BLaER1 treated with 17β-estradiol and CSF1 and Interleukin-3, amounts not matched to agents 10 nM and 100 nM (cell line): ENCODE measurements at regions not wholly inside any gene's neighbourhood (a gene's known extent, or its start where the extent isn't known, plus 50 kb on each side); places are given as distances from the start of the nearest gene placed in this dataset.
"Not testable (repeated sequence)": the region's sequence is repeated elsewhere in the genome, so short reads cannot be mapped to it uniquely, and the experiment has no call there.

Experiments
- H3K27ac ChIP-seq, 11 experiments: shearing (Covaris generic); formaldehyde crosslinking; 2 replicates each; pipeline ENCODE4 v1.8.1; 2022
- H3K27me3 ChIP-seq, 11 experiments: shearing (Covaris generic); formaldehyde crosslinking; 2 replicates each; pipeline ENCODE4 v1.8.1; 2022
- H3K36me3 ChIP-seq, 11 experiments: shearing (Covaris generic); formaldehyde crosslinking; 2 replicates each; pipeline ENCODE4 v1.8.1; 2022
- H3K4me1 ChIP-seq, 10 experiments: shearing (Covaris generic); formaldehyde crosslinking; 2 replicates each; pipeline ENCODE4 v1.8.1; 2022
- H3K4me2 ChIP-seq, 11 experiments: shearing (Covaris generic); formaldehyde crosslinking; 2 replicates each; pipeline ENCODE4 v1.8.1; 2022
- H3K4me3 ChIP-seq, 10 experiments: shearing (Covaris generic); formaldehyde crosslinking; 2 replicates each; pipeline ENCODE4 v1.8.1; 2022
- H3K9ac ChIP-seq, 11 experiments: shearing (Covaris generic); formaldehyde crosslinking; 2 replicates each; pipeline ENCODE4 v1.8.1; 2022
- H3K9me3 ChIP-seq, 11 experiments: shearing (Covaris generic); formaldehyde crosslinking; replicated peaks in 1 of 11; 2 replicates each; pipeline ENCODE4 v1.8.1; 2022
- H4K20me1 ChIP-seq, 11 experiments: shearing (Covaris generic); formaldehyde crosslinking; 2 replicates each; pipeline ENCODE4 v1.8.1; 2022
- Cebpa-rat ChIP-seq, 11 experiments: shearing (Covaris generic); IDR thresholded peaks; 2 replicates each; pipeline ENCODE4 v1.8.1; 2022

DNA sequence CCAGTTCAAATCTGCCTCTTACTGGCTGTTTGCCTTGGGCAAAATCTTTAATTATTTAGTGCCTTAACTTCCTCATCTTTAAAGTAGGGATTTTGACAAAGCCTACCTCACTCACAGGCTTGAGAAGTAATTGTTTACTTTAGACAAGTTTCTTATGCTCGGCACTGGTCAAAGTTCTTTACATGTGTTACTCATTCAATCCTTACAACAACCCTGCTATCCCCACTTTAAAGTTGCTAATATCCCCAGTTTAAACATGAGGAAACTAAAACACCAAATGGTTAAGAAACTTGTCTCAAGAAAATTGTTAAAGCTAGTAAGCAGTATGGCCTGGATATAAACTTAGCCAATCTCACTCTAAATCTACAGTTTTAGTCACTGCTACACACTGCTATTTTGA, 204.0 kb upstream of the AVPR1A start:
- H4K20me1 ChIP-seq: no peaks in the 10 kb centered on the region
- H3K36me3 ChIP-seq: no peaks in the 10 kb centered on the region
- no peaks in the 10 kb centered on the region for H3K4me1 ChIP-seq
- no peaks in the 10 kb centered on the region for H3K27me3 ChIP-seq
- no peak overlapping the region for H3K27ac ChIP-seq
- H3K9me3 ChIP-seq: no peaks in the 10 kb centered on the region
- no peak for TF ChIP-seq Cebpa-rat (IDR thresholded peaks at IDR 0.05)
- H3K4me3 ChIP-seq: no peak overlapping the region
- no peak overlapping the region for H3K4me2 ChIP-seq
- no peak overlapping the region for H3K9ac ChIP-seq

DNA sequence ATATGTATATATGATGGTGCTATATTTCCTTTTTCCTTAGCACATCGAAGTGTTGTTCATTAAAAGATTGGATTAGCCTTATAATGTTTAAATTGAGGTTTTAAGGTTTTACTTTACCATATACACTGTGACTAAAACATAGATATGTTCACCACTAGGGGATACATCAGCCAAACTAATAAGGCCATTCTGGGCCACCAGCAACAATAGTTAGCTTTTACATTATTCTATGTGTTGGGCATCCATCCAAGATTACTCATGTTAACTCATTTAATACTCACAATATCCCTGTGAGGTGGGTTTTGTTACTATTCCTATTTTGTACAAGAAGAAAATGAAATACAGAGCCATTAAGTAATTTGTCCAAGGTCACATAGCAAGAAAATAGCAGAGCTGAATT, 202.6 kb upstream of the AVPR1A start:
- H3K27me3 ChIP-seq: no peaks in the 10 kb centered on the region
- no peaks in the 10 kb centered on the region for H3K36me3 ChIP-seq
- H3K9ac ChIP-seq: no peak overlapping the region
- H3K27ac ChIP-seq: no peak overlapping the region
- no peak overlapping the region for H3K4me2 ChIP-seq
- no peaks in the 10 kb centered on the region for H3K4me1 ChIP-seq
- H4K20me1 ChIP-seq: no peaks in the 10 kb centered on the region
- H3K9me3 ChIP-seq: no peaks in the 10 kb centered on the region
- H3K4me3 ChIP-seq: no peak overlapping the region
- no peak for TF ChIP-seq Cebpa-rat (IDR thresholded peaks at IDR 0.05)

DNA sequence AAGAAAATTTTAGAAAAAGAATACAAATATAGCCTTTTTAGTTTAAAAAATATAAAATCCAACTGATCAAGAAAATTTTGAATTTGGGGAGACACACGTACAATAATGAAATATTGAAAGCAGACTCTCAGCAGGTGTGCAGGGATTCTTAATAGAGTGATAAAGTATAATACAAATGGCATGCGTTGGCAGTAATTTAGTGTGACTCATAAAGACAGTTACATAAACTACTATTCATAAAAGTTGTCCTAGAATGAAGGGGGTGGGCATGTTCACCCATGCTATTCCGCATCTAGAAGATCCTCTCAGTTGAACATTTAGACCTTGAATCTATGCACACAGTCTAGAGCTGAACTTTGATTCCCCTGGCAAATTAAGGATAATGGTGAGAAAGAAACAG, 200.4 kb upstream of the AVPR1A start:
- H3K9me3 ChIP-seq: no peaks in the 10 kb centered on the region
- no peaks in the 10 kb centered on the region for H3K27me3 ChIP-seq
- H3K36me3 ChIP-seq: no peaks in the 10 kb centered on the region
- no peak overlapping the region for H3K9ac ChIP-seq
- no peaks in the 10 kb centered on the region for H4K20me1 ChIP-seq
- no peaks in the 10 kb centered on the region for H3K4me1 ChIP-seq
- no peak for TF ChIP-seq Cebpa-rat (IDR thresholded peaks at IDR 0.05)
- H3K27ac ChIP-seq: no peak overlapping the region
- H3K4me3 ChIP-seq: no peak overlapping the region
- H3K4me2 ChIP-seq: no peak overlapping the region

DNA sequence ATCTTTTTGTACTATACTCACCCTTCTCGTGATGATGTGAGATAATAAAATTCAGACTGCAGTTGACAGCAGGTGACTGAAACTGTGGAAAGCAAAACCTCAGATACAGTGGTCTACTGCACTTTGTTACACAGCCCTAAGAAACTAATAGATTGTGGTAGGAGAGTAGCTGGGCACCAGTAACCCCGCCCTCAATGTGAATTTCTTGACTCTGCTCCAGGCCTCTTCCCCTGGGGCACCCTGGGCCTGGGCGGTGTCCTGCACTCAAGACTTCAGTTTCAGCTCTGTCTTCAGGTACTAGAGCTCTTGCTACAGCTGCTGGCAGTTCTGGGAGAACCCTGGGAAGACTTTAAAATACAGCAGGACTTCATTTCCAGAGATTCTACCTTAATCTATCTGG, 197.6 kb upstream of the AVPR1A start:
- H3K27me3 ChIP-seq: no peaks in the 10 kb centered on the region
- no peaks in the 10 kb centered on the region for H3K36me3 ChIP-seq
- no peaks in the 10 kb centered on the region for H4K20me1 ChIP-seq
- H3K4me2 ChIP-seq: no peak overlapping the region
- H3K4me1 ChIP-seq: no peaks in the 10 kb centered on the region
- H3K9ac ChIP-seq: no peak overlapping the region
- no peaks in the 10 kb centered on the region for H3K9me3 ChIP-seq
- no peak for TF ChIP-seq Cebpa-rat (IDR thresholded peaks at IDR 0.05)
- H3K27ac ChIP-seq: no peak overlapping the region
- H3K4me3 ChIP-seq: no peak overlapping the region

GRCh38 chr12:63337158-63337557, 186.2 kb upstream of the AVPR1A start:
- H3K9me3 ChIP-seq, H3K27ac ChIP-seq, H3K4me3 ChIP-seq, H3K4me2 ChIP-seq, H3K36me3 ChIP-seq, H3K4me1 ChIP-seq, H3K27me3 ChIP-seq, H3K9ac ChIP-seq, H4K20me1 ChIP-seq: not testable (repeated sequence)

DNA sequence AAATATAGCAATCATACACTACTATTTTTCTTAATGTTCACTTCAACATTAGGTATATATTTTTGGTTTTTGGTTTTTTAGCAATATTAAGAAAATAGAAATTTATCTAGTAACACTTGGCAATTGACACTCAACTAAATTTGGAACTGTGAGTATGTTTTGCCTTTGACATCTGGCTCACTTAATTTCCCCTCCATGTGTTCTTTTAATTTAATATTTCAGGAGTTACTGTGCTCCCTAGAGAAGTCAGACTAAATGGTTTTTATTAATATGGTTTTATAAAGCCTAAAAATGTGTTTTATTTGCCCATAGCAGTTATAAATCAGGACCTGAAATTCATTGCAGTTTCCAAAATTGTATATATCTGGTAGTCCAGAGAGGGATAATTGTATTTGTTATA, 175.3 kb upstream of the AVPR1A start:
- H4K20me1 ChIP-seq: no peaks in the 10 kb centered on the region
- no peaks in the 10 kb centered on the region for H3K27me3 ChIP-seq
- H3K9me3 ChIP-seq: no peaks in the 10 kb centered on the region
- no peak for TF ChIP-seq Cebpa-rat (IDR thresholded peaks at IDR 0.05)
- H3K4me1 ChIP-seq: no peaks in the 10 kb centered on the region
- H3K4me2 ChIP-seq: no peak overlapping the region
- no peak overlapping the region for H3K27ac ChIP-seq
- no peaks in the 10 kb centered on the region for H3K36me3 ChIP-seq
- no peak overlapping the region for H3K4me3 ChIP-seq
- H3K9ac ChIP-seq: no peak overlapping the region

DNA sequence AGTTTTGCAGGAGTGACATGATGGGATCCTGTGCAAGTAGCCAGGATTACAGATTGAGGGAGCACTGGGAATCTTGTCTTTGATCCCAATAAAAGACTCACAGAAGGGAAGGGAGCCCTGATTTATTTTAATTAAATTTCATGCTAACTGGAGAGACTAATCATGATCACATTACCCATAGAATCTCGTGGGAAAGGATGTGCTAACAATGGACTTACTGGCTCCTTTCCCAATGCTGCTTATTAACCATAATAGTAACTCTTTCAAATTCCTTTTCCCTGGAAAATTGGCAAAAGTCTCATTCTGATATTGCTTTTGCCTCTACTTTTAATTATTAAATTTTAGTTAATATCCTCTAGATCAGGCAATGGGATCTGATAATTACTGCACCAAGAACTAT, 174.8 kb upstream of the AVPR1A start:
- no peaks in the 10 kb centered on the region for H3K27me3 ChIP-seq
- H3K9me3 ChIP-seq: no peaks in the 10 kb centered on the region
- H3K9ac ChIP-seq: no peak overlapping the region
- H3K4me2 ChIP-seq: no peak overlapping the region
- H3K27ac ChIP-seq: no peak overlapping the region
- no peaks in the 10 kb centered on the region for H3K36me3 ChIP-seq
- TF ChIP-seq Cebpa-rat (IDR thresholded peaks at IDR 0.05): no peak
- H3K4me3 ChIP-seq: no peak overlapping the region
- no peaks in the 10 kb centered on the region for H3K4me1 ChIP-seq
- H4K20me1 ChIP-seq: no peaks in the 10 kb centered on the region

DNA sequence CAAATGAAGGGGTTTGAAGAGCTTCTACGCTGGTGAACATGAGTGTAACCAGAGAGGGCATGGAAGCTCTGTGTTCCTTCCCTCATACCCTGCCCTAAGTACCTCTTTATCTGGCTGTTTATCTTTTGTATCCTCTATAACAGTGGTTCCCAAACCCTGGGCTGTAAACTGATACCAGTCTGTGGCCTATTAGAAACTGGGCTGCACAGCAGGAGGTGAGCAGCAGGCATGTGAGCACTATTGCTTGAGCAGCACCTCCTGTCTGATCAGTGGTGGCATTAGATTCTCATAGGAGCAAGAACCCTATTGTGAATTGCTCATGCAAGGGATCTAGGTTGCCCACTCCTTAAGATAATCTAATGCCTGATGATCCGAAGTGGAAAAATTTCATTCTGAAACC, 172.9 kb upstream of the AVPR1A start:
- no peaks in the 10 kb centered on the region for H3K27me3 ChIP-seq
- H3K9ac ChIP-seq: no peak overlapping the region
- H4K20me1 ChIP-seq: no peaks in the 10 kb centered on the region
- no peaks in the 10 kb centered on the region for H3K4me1 ChIP-seq
- no peak overlapping the region for H3K4me3 ChIP-seq
- H3K27ac ChIP-seq: no peak overlapping the region
- no peaks in the 10 kb centered on the region for H3K36me3 ChIP-seq
- TF ChIP-seq Cebpa-rat (IDR thresholded peaks at IDR 0.05): no peak
- no peaks in the 10 kb centered on the region for H3K9me3 ChIP-seq
- H3K4me2 ChIP-seq: no peak overlapping the region

DNA sequence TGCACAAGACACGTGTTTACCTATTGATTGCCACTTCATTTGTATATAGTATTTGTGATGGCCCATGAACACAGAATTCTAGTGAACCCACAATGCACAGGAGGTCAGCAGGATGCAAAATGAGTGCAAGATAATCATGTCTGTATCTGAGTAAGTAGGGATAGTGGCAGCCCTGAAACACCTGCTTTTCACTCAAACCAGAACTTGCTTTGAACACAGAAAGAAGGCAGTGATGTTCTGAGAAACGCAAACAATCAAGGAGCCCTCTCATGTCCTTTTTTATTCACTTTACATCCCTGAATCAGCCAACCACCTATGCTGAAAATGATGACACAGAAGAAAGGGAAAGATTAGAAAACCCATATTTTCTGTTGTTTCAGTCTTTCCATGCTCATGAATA, 170.4 kb upstream of the AVPR1A start:
- Histone ChIP-seq H3K4me2 (no peak overlapping the region), H3K4me3 (no peak overlapping the region), H3K27me3 (no peaks in the 10 kb centered on the region), H3K9me3 (peaks cover 0 to 7% (median 0%) of the 10 kb centered on the region in 11 experiments; a peak in 2 of 22 replicates), H4K20me1 (no peaks in the 10 kb centered on the region), H3K9ac (no peak overlapping the region), H3K27ac (no peak overlapping the region), H3K4me1 (no peaks in the 10 kb centered on the region), H3K36me3 (no peaks in the 10 kb centered on the region)
- no peak for TF ChIP-seq Cebpa-rat (IDR thresholded peaks at IDR 0.05)

DNA sequence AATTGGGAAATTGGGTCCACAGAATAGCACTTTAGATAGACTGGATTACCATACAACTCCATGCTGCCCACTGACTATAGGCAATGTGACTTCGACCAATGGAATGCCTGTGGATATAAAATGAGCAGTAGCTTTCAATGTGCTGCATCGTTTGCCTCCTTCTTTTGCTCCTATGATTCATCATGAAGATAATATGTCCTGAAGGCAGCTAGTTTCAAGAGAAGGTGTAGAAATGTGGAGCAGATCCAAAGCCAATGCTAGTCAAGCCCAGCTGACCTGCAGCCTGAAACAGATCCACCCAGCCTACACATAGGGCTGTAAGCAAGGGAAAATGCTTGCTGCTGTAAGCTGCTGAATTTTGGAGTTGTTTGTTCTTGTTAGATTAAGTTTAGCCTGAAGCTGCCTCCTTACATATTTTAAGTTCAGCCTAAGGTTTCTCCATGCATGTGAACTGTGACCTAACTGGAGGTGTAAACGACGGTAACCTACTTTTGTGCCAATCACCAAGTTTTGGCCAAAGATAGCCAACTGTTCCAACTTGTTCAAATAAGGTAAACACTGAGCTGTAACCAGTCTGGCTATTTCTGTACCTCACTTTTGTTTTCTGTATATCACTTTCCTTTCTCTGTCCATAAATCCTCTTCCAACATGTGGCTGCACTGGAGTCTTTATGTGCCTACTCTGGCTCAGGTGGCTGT, 169.1 kb upstream of the AVPR1A start:
- no peaks in the 10 kb centered on the region for H3K27me3 ChIP-seq

More for the DNA sequence above, 169.1 kb upstream of the AVPR1A start:
- H3K4me2 ChIP-seq: no peak overlapping the region
- no peaks in the 10 kb centered on the region; a peak in 1 of 20 replicates for H3K4me1 ChIP-seq
- no peaks in the 10 kb centered on the region for H3K36me3 ChIP-seq
- H4K20me1 ChIP-seq: no peaks in the 10 kb centered on the region
- no peak overlapping the region for H3K27ac ChIP-seq
- H3K9me3 ChIP-seq: peaks cover 0 to 7% (median 0%) of the 10 kb centered on the region in 11 experiments; a peak in 2 of 22 replicates
- H3K9ac ChIP-seq: no peak overlapping the region
- TF ChIP-seq Cebpa-rat (IDR thresholded peaks at IDR 0.05): no peak
- H3K4me3 ChIP-seq: no peak overlapping the region
